ENCODE measurements at regions not wholly inside any gene's neighbourhood (a gene's known extent, or its start where the extent isn't known, plus 50 kb on each side); places are given as distances from the start of the nearest gene placed in this dataset.

- Histone ChIP-seq H3K4me1 (no peaks in the 10 kb centered on the region), H3K4me3 (ENCODE audit: low read depth, low read length) (no peak overlapping the region), H3K79me2 (no peaks in the 10 kb centered on the region), H3K27ac (no peak overlapping the region), H3K9me3 (ENCODE audit: control insufficient read depth, low read length) (no peaks in the 10 kb centered on the region), H3K27me3 (ENCODE audit: control insufficient read depth, insufficient read depth, low read length) (no peaks in the 10 kb centered on the region), H3K4me2 (ENCODE audit: low read length) (no peak overlapping the region), H2AFZ (no peak overlapping the region), H3K9ac (no peak overlapping the region), H3K36me3 (ENCODE audit: control insufficient read depth, insufficient read depth, low read length) (no peaks in the 10 kb centered on the region)
- TF ChIP-seq CTCF (IDR thresholded peaks at IDR 0.05), result no peak
Measured at GRCh38 chr13:34308725-34309124, 490.8 kb downstream of the RFC3 start.

GRCh38 chr13:34310539-34310938 is 492.6 kb downstream of the RFC3 start:
- Histone ChIP-seq H3K36me3 (ENCODE audit: control insufficient read depth, insufficient read depth, low read length) (no peaks in the 10 kb centered on the region), H3K27ac (no peak overlapping the region), H3K79me2 (no peaks in the 10 kb centered on the region), H3K27me3 (ENCODE audit: control insufficient read depth, insufficient read depth, low read length) (no peaks in the 10 kb centered on the region), H3K9ac (no peak overlapping the region), H2AFZ (no peak overlapping the region), H3K4me3 (ENCODE audit: low read depth, low read length) (no peak overlapping the region), H3K9me3 (ENCODE audit: control insufficient read depth, low read length) (no peaks in the 10 kb centered on the region), H3K4me1 (no peaks in the 10 kb centered on the region), H3K4me2 (ENCODE audit: low read length) (no peak overlapping the region)
- no peak for TF ChIP-seq CTCF (IDR thresholded peaks at IDR 0.05)

GRCh38 chr13:34311251-34311650 is 493.3 kb downstream of the RFC3 start:
- Histone ChIP-seq H3K27ac (no peak overlapping the region), H3K4me3 (ENCODE audit: low read depth, low read length) (no peak overlapping the region), H3K4me1 (no peaks in the 10 kb centered on the region), H3K36me3 (ENCODE audit: control insufficient read depth, insufficient read depth, low read length) (no peaks in the 10 kb centered on the region), H3K79me2 (no peaks in the 10 kb centered on the region), H3K4me2 (ENCODE audit: low read length) (no peak overlapping the region), H3K27me3 (ENCODE audit: control insufficient read depth, insufficient read depth, low read length) (no peaks in the 10 kb centered on the region), H2AFZ (no peak overlapping the region), H3K9me3 (ENCODE audit: control insufficient read depth, low read length) (no peaks in the 10 kb centered on the region), H3K9ac (no peak overlapping the region)
- TF ChIP-seq CTCF (IDR thresholded peaks at IDR 0.05), result no peak

GRCh38 chr13:34312578-34312977 is 494.6 kb downstream of the RFC3 start:
- no peaks in the 10 kb centered on the region for H3K36me3 ChIP-seq (ENCODE audit: control insufficient read depth, insufficient read depth, low read length)
- no peak overlapping the region for H3K4me3 ChIP-seq (ENCODE audit: low read depth, low read length)
- no peak for TF ChIP-seq CTCF (IDR thresholded peaks at IDR 0.05)
- no peak overlapping the region for H3K4me2 ChIP-seq (ENCODE audit: low read length)
- H3K79me2 ChIP-seq, result no peaks in the 10 kb centered on the region
- no peaks in the 10 kb centered on the region for H3K4me1 ChIP-seq
- no peaks in the 10 kb centered on the region for H3K27me3 ChIP-seq (ENCODE audit: control insufficient read depth, insufficient read depth, low read length)
- no peak overlapping the region for H3K9ac ChIP-seq
- no peaks in the 10 kb centered on the region for H3K9me3 ChIP-seq (ENCODE audit: control insufficient read depth, low read length)
- no peak overlapping the region for H3K27ac ChIP-seq
- H2AFZ ChIP-seq, result no peak overlapping the region

- Histone ChIP-seq H3K27ac (no peak overlapping the region), H3K9ac (no peak overlapping the region), H3K27me3 (ENCODE audit: control insufficient read depth, insufficient read depth, low read length) (no peaks in the 10 kb centered on the region), H3K4me2 (ENCODE audit: low read length) (no peak overlapping the region), H3K36me3 (ENCODE audit: control insufficient read depth, insufficient read depth, low read length) (no peaks in the 10 kb centered on the region), H3K9me3 (ENCODE audit: control insufficient read depth, low read length) (no peaks in the 10 kb centered on the region), H3K79me2 (no peaks in the 10 kb centered on the region), H3K4me3 (ENCODE audit: low read depth, low read length) (no peak overlapping the region), H3K4me1 (no peaks in the 10 kb centered on the region), H2AFZ (no peak overlapping the region)
- TF ChIP-seq CTCF (IDR thresholded peaks at IDR 0.05), result no peak
Measured at GRCh38 chr13:34320084-34320483, 502.1 kb downstream of the RFC3 start.
